ENCODE measurements at regions not wholly inside any gene's neighbourhood (a gene's known extent, or its start where the extent isn't known, plus 50 kb on each side); places are given as distances from the start of the nearest gene placed in this dataset.
A peak's percentile ranks its signal among the peaks of the same experiment; 100 is the strongest.

GRCh38 chr2:19484736-19485135 lies 126.3 kb upstream of the OSR1 start:
- TF ChIP-seq, protein P1, sequence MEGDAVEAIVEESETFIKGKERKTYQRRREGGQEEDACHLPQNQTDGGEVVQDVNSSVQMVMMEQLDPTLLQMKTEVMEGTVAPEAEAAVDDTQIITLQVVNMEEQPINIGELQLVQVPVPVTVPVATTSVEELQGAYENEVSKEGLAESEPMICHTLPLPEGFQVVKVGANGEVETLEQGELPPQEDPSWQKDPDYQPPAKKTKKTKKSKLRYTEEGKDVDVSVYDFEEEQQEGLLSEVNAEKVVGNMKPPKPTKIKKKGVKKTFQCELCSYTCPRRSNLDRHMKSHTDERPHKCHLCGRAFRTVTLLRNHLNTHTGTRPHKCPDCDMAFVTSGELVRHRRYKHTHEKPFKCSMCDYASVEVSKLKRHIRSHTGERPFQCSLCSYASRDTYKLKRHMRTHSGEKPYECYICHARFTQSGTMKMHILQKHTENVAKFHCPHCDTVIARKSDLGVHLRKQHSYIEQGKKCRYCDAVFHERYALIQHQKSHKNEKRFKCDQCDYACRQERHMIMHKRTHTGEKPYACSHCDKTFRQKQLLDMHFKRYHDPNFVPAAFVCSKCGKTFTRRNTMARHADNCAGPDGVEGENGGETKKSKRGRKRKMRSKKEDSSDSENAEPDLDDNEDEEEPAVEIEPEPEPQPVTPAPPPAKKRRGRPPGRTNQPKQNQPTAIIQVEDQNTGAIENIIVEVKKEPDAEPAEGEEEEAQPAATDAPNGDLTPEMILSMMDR (IDR thresholded peaks at IDR 0.05; ENCODE audit: control extremely low read depth, extremely low read depth, low read depth, missing control alignments), result no peak
- CTCF ChIA-PET, result no interaction called here
- no peak for DNase-seq (ENCODE audit: extremely low spot score)
- POLR2A ChIA-PET, result no interaction called here

DNA sequence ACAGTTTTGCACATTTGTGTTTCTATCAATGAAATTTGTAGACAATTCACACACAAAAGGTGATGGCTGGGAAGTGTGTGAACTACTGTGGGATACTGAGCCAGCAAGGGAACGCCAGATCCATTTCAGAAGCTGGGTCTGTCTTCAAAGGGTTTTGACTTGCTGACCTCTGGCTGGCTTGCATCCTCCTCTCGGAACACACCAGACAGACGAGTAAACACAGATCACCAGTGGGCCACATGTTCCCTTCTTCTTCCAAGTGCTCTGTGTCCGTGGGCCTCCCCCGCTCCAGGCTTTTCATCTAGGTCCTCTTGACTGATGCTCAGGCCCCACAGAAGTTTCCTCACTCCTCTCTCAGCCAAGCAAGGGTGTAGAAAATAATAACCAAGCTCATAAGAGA lies 122.2 kb upstream of the OSR1 start:
- ChIA-PET CTCF (no interaction called here), POLR2A (no interaction called here)
- TF ChIP-seq, protein P1 (IDR thresholded peaks at IDR 0.05; ENCODE audit: control extremely low read depth, extremely low read depth, low read depth, missing control alignments), result no peak
- DNase-seq (ENCODE audit: extremely low spot score), result no peak

DNA sequence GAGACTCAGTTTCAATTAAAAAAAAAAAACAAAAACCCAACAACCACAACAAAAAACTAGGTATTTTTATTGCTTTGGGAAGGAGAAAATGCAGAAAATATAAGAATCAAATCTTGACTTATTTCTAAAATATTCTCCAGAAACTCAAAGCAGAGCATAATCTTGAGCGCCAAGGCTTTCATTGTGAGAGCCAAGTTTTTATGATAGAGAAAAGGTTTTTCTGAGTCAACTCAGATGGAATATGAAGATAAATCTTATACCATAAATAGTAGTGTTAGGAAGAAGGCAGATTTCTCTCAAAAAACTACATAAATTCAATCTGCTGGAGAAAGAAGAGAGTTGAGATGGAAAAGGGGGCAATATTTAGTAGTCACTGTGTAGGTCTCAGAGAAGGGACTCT lies 121.2 kb upstream of the OSR1 start:
- ChIA-PET POLR2A (no interaction called here), CTCF (no interaction called here)
- DNase-seq (ENCODE audit: extremely low spot score), result no peak
- TF ChIP-seq, protein P1 (IDR thresholded peaks at IDR 0.05; ENCODE audit: control extremely low read depth, extremely low read depth, low read depth, missing control alignments), result no peak

DNA sequence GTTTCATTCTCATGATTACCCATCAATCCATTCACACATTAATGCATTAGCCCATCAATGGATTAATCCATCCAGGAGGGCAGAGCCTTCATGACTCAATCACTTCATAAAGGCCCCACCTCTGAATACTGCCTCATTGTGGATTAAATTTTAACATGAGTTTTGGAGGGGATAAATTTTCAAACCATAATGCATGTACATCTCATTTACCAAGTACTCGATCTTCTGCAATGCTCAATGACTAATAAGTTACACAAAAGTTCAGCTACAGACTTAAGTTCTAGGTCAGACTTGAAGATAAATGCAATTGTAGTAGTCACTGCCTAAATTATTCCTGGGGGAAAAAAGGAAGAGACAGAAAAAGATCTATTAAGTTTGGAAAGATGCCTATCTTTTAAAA lies 120.0 kb upstream of the OSR1 start:
- TF ChIP-seq, protein P1 (IDR thresholded peaks at IDR 0.05; ENCODE audit: control extremely low read depth, extremely low read depth, low read depth, missing control alignments), result no peak
- POLR2A ChIA-PET, result no interaction called here
- no peak for DNase-seq (ENCODE audit: extremely low spot score)
- CTCF ChIA-PET, result no interaction called here

GRCh38 chr2:19476327-19476726 lies 117.9 kb upstream of the OSR1 start:
- POLR2A ChIA-PET, result no interaction called here
- TF ChIP-seq, protein P1 (IDR thresholded peaks at IDR 0.05; ENCODE audit: control extremely low read depth, extremely low read depth, low read depth, missing control alignments), result no peak
- no peak for DNase-seq (ENCODE audit: extremely low spot score)
- CTCF ChIA-PET, result no interaction called here

DNA sequence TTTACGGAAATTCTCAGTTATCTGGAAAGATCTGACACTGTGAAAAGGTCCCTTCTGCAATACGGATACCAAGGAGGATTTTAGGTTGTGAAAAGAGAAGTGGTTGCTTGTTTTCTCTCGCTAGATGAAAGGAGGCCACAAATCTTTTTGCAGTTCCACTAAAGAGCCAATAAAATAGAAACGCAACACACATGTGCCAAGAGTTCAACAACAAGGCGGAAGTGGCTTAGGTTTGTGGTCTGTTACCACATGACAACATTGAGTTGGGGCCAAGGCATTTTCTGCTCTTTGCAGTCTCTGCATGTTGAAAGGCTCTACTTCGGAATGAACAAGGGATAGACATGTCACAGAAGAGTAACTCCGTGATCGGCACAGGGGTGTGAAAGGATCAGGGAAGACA lies 115.7 kb upstream of the OSR1 start:
- POLR2A ChIA-PET, result no interaction called here
- TF ChIP-seq, protein P1 (IDR thresholded peaks at IDR 0.05; ENCODE audit: control extremely low read depth, extremely low read depth, low read depth, missing control alignments), result no peak
- peak; percentile 10 for DNase-seq (ENCODE audit: extremely low spot score)
- CTCF ChIA-PET, result no interaction called here

DNA sequence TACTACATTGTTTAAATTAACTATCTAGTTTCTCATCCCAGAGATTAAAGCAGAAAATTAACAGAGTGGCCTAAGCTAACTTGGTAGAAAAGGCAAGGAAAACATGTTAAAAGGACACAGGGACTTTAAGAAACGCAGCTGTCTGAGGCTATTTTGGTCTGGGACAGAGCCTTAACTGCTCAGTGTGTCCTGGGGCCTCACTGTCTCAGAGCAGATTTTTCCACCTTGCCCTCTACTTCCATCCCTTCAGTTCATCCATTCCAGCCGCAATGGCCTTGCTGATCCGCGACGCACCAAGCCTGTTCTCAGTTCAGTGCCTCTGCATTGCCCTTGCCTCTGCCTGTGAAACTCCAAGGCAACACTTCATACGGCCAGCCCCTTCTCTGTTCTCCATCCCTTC lies 114.9 kb upstream of the OSR1 start:
- CTCF ChIA-PET, result no interaction called here
- POLR2A ChIA-PET, result no interaction called here
- no peak for DNase-seq (ENCODE audit: extremely low spot score)
- TF ChIP-seq, protein P1 (IDR thresholded peaks at IDR 0.05; ENCODE audit: control extremely low read depth, extremely low read depth, low read depth, missing control alignments), result no peak

Measured in GM10248 (cell line).